Testis (tissue), 2 donors: ENCODE measurements at regions not wholly inside any gene's neighbourhood (a gene's known extent, or its start where the extent isn't known, plus 50 kb on each side); places are given as distances from the start of the nearest gene placed in this dataset.

ENCODE experiments used
- POLR2A ChIP-seq: fragments of 450-650 bp; IDR thresholded peaks from one replicate; pipeline ENCODE4 v1.6.1; 2017; ENCODE audit warnings: antibody characterized with exemption, mild to moderate bottlenecking, moderate library complexity
- TF ChIP-seq, protein P1 (sequence below), 3 experiments: fragments of 450-650 bp in 2 of 3; fragments of 200-600 bp in 1 of 3; sonication (generic) in 1 of 3; IDR thresholded peaks; one replicate each; pipeline ENCODE4 v1.5.1; 2016 to 2019; ENCODE audit warnings: antibody characterized with exemption in 3 of 3, mild to moderate bottlenecking in 2 of 3, moderate library complexity in 1 of 3

DNA sequence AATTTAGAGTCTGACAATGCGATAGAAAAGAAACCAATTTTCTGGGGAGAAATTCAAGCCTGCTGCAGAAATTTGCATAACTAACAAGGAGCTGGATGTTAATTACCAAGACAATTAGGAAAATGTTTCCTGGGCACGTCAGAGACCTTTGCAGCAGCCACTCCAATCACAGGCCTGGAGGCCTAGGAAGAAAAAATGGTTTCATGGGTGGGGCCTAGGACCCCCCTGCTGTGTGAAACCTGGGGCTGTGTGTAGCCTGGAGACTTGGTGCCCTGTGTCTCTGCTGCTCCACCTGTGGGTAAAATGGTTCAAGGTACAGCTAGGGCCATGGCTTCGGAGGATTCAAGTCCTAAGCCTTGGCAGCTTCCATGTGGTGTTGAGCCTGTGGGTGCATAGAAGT, 837.9 kb downstream of the OTOL1 start:
- TF ChIP-seq, protein P1, sequence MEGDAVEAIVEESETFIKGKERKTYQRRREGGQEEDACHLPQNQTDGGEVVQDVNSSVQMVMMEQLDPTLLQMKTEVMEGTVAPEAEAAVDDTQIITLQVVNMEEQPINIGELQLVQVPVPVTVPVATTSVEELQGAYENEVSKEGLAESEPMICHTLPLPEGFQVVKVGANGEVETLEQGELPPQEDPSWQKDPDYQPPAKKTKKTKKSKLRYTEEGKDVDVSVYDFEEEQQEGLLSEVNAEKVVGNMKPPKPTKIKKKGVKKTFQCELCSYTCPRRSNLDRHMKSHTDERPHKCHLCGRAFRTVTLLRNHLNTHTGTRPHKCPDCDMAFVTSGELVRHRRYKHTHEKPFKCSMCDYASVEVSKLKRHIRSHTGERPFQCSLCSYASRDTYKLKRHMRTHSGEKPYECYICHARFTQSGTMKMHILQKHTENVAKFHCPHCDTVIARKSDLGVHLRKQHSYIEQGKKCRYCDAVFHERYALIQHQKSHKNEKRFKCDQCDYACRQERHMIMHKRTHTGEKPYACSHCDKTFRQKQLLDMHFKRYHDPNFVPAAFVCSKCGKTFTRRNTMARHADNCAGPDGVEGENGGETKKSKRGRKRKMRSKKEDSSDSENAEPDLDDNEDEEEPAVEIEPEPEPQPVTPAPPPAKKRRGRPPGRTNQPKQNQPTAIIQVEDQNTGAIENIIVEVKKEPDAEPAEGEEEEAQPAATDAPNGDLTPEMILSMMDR (IDR thresholded peaks at IDR 0.05), result no peak
- no peak for TF ChIP-seq POLR2A
